Rectal smooth muscle tissue (tissue), 1 donor: ENCODE measurements at regions not wholly inside any gene's neighbourhood (a gene's known extent, or its start where the extent isn't known, plus 50 kb on each side); places are given as distances from the start of the nearest gene placed in this dataset.

Experiments used
- H3K27ac ChIP-seq: one replicate; pipeline ENCODE4 v1.7.0; 2013; ENCODE audit warnings: low read depth, low read length, inconsistent platforms
- H3K27me3 ChIP-seq: one replicate; pipeline ENCODE4 v1.7.0; 2013; ENCODE audit warnings: low read length; ENCODE audit not compliant: control insufficient read depth, insufficient read depth
- H3K36me3 ChIP-seq: one replicate; pipeline ENCODE4 v1.7.0; 2013; ENCODE audit warnings: low read length; ENCODE audit not compliant: control insufficient read depth, insufficient read depth
- H3K4me1 ChIP-seq: one replicate; pipeline ENCODE4 v1.7.0; 2013; ENCODE audit warnings: low read length; ENCODE audit not compliant: control insufficient read depth, insufficient read depth
- H3K4me3 ChIP-seq: one replicate; pipeline ENCODE4 v1.7.0; 2013; ENCODE audit warnings: low read length
- H3K9ac ChIP-seq: one replicate; pipeline ENCODE4 v1.7.0; 2013; ENCODE audit warnings: low read length

DNA sequence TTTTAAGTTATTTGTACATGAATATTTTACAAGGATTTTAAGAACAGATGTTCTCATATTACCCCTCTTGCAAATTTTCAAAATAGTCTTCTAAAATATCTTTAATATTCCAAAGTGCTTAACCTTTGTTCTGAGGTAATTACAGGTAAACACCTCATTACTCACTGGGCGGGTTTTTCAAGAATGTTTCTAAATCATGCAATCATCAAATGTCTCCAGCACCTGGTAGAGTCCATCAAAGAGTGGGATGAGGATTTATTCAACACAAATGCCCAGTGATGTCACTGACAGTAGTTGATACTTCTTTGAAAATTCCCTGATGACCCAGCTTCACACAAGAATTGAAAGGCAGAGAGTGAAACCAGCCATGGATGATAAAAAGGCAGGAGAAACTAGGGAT, 114.4 kb downstream of the SEC61B start:
- Histone ChIP-seq H3K27me3 (no peaks in the 10 kb centered on the region), H3K4me1 (no peaks in the 10 kb centered on the region), H3K4me3 (no peak overlapping the region), H3K9ac (no peak overlapping the region), H3K27ac (no peak overlapping the region), H3K36me3 (no peaks in the 10 kb centered on the region)

DNA sequence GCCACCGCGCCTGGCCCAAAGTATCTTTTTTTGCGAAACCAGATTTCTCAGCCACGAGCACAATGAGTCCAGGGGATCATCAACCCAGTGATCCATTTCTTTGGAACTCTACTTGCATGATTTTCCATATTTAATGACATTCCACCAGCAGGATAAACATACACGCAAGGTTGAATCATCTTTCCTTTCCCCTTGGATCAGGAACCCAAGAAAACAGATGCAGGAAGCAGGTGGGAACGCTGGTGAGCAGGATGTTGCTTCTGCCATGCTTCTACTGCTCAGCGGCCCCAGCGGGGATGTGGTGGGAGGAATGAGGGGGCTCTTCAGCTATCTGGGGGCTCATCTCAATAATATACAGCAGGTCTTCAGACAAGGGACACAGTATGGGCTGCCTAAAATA, 118.2 kb downstream of the SEC61B start:
- H3K36me3 ChIP-seq: no peaks in the 10 kb centered on the region
- H3K4me1 ChIP-seq: no peaks in the 10 kb centered on the region
- no peak overlapping the region for H3K27ac ChIP-seq
- H3K4me3 ChIP-seq: no peak overlapping the region
- no peaks in the 10 kb centered on the region for H3K27me3 ChIP-seq
- H3K9ac ChIP-seq: no peak overlapping the region

DNA sequence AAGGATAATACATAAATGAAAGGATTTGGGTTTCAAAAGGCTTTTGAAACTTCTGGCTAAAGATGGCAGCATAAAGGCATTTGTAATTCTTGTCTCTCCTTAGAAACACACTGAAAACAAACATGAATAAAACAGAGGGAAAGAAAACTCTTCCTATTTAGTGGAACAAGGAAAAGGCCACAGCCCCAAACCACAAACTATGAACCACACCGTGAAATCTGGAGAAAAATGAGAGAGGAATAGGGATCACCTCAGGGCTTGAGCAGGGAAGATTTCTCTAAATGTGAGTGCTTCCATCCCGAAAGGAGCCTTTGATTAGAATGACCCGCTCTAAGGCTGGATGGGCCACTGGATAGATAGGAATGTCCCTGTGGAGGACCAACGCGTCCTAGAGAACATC, 119.6 kb downstream of the SEC61B start:
- Histone ChIP-seq H3K4me3 (no peak overlapping the region), H3K36me3 (no peaks in the 10 kb centered on the region), H3K9ac (no peak overlapping the region), H3K27me3 (no peaks in the 10 kb centered on the region), H3K4me1 (no peaks in the 10 kb centered on the region), H3K27ac (no peak overlapping the region)

DNA sequence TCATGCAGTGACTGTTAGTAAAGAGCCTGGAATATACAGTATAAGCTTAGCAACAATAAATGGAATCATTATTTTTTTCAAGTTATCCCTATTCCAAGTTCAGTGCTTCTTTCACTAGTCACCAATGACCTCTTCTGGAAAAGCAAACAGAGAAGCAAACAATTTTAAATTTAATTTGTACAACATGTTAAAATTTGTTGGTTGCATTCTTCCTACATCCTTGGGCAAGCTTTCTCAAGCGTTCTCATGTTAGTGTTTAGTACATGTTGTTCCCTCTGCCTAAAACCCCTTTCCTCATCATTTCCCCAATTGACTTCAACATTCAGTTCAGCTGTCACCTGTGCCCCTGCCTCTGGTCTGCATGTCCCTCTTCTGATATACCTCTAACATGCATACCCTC, 123.4 kb downstream of the SEC61B start:
- H3K27me3 ChIP-seq: no peaks in the 10 kb centered on the region
- no peaks in the 10 kb centered on the region for H3K36me3 ChIP-seq
- no peak overlapping the region for H3K4me3 ChIP-seq
- H3K27ac ChIP-seq: no peak overlapping the region
- H3K4me1 ChIP-seq: no peaks in the 10 kb centered on the region
- no peak overlapping the region for H3K9ac ChIP-seq

DNA sequence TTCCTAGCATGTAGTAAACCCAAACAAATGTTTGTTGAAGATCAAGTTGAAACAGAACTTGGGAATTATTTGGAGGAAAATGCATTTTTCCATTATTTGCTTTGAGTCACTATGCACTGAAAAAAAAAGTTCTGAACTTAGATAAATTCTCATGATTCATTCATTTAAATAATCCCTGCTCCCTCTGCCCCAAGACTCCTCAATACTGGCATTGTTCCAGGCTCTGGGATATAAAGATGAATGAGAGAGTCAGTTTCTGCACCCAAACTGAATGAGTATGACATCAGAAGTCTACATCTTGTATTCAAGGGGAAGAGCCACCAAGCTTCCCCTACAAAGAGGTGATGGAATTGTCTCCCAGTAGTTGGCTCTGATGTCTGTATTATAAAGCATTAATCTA, 123.9 kb downstream of the SEC61B start:
- H3K4me1 ChIP-seq: no peaks in the 10 kb centered on the region
- no peaks in the 10 kb centered on the region for H3K36me3 ChIP-seq
- H3K9ac ChIP-seq: no peak overlapping the region
- no peak overlapping the region for H3K27ac ChIP-seq
- no peak overlapping the region for H3K4me3 ChIP-seq
- H3K27me3 ChIP-seq: no peaks in the 10 kb centered on the region

DNA sequence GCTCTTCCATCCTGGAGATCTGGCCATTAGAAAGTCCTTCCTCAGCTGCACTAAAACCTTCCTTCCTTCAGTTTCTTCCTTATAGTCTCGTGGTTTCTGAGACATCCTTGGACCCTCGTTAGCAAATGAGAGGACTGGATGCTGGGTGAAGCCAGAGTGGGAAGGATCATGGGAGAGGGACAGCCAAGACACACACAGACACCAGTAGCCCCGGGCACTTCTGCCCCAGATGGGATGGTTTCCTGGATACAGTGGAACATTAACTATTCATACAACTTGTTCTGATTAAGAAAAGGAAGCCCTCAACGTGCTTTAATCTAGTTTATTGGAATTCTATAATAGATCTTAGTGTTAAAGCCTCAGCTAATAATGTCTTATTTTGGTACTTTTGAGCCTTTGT, 125.5 kb downstream of the SEC61B start:
- no peaks in the 10 kb centered on the region for H3K4me1 ChIP-seq
- H3K9ac ChIP-seq: no peak overlapping the region
- no peaks in the 10 kb centered on the region for H3K27me3 ChIP-seq
- no peak overlapping the region for H3K4me3 ChIP-seq
- no peak overlapping the region for H3K27ac ChIP-seq
- no peaks in the 10 kb centered on the region for H3K36me3 ChIP-seq

DNA sequence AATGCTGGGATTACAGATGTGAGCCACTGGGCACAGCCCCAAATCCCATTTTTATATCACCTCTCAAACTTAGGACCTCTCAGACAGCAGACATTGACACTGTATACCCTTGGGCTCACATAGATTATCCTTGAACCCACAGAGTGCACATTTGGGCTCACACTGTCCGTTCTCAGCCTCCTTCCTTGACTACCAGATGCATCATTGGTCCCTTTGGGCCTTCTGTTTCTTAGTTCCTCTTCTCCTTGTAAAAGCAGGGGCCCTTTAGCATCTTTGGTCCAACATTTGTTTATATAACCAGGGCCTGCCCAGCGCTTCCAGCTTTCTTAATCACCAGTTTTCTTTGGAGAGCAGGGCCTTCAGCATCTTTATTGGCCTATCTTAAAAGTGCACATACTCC, 126.2 kb downstream of the SEC61B start:
- Histone ChIP-seq H3K4me1 (no peaks in the 10 kb centered on the region), H3K4me3 (no peak overlapping the region)

DNA sequence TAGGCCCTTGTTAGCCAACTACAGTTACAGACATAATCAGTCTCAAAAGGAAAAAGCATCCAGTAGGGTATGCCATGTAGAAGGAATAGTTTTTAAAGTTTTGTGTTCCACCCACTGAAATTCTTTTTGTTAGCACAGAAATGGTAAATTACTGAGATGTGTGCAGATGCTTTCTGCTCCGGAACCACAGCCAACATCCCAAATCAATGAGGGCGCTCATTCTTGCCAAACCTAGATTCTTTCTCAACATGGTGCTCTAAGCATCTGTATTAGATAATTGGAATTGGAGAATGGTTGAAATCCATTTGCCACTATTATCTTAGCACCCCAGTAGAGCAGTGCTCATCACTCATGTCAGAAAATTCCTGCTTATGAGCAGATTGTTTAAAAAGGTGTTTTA, 127.8 kb downstream of the SEC61B start:
- Histone ChIP-seq H3K27ac (no peak overlapping the region), H3K4me3 (no peak overlapping the region), H3K9ac (no peak overlapping the region), H3K27me3 (no peaks in the 10 kb centered on the region), H3K4me1 (no peaks in the 10 kb centered on the region), H3K36me3 (no peaks in the 10 kb centered on the region)

More for the DNA sequence above, 126.2 kb downstream of the SEC61B start:
- H3K36me3 ChIP-seq: no peaks in the 10 kb centered on the region
- H3K9ac ChIP-seq: no peak overlapping the region
- no peak overlapping the region for H3K27ac ChIP-seq
- H3K27me3 ChIP-seq: no peaks in the 10 kb centered on the region

DNA sequence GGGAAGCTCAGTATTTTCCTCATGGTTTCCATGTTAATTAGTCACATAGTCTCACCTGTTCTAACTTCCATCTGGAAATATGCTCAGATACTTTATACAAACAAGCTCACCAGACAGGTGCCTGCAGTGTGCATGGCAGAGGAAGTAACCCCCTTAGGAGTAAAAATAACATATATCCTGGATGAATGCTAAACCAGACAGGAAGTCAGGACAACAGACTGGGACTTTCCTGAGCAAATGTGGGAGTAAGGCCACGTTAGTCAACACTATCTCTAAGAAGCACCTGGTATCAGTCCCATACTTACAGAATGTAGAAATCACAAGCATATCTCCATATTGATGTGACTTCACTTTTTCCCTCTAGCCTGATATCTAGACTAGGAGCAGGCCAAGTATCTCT, 128.4 kb downstream of the SEC61B start:
- H3K36me3 ChIP-seq: no peaks in the 10 kb centered on the region
- no peak overlapping the region for H3K9ac ChIP-seq
- H3K27ac ChIP-seq: no peak overlapping the region
- no peak overlapping the region for H3K4me3 ChIP-seq
- no peaks in the 10 kb centered on the region for H3K4me1 ChIP-seq
- no peaks in the 10 kb centered on the region for H3K27me3 ChIP-seq

DNA sequence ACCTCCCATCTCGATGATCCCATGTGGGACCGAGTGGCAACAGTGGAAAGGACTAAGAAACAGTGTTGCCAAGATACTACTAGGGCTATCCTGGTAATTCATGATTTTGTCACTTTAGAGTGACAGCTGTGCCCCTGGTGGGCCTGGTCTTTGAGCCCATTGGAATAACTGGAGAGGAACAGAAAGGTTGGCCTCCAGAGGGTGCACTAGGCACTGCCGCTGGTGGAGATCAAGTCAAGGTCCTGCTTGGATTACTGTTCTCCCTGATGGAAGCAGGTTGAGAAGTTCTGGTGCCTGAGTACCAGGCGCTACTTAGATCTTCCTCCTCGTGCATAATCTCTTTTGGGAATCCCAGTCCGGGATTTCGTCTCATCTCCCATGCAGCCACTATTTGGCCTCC, 129.6 kb downstream of the SEC61B start:
- no peaks in the 10 kb centered on the region for H3K27me3 ChIP-seq

DNA sequence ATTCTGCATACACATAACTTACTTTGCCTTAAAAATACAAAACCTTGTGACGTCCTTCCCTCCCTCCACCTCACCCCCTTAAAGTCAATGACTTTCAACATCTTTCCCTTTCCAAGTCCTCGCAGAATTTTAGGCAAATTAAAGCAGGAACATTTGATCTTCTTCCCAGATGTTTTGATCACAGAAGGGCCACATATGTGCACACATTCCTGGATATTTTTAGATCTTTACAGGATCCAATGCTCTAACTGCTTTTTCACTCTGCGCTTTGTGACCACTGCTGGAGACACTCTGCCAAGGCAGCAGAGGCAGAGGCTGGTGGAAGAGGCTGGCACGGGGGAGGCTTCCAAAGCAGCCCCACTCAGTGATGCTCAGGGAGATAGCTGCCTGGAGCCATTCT, 130.7 kb downstream of the SEC61B start:
- no peak overlapping the region for H3K27ac ChIP-seq
- no peak overlapping the region for H3K4me3 ChIP-seq

More for the DNA sequence above, 129.6 kb downstream of the SEC61B start:
- H3K4me1 ChIP-seq: no peaks in the 10 kb centered on the region
- no peak overlapping the region for H3K4me3 ChIP-seq
- H3K36me3 ChIP-seq: no peaks in the 10 kb centered on the region
- no peak overlapping the region for H3K27ac ChIP-seq
- no peak overlapping the region for H3K9ac ChIP-seq

DNA sequence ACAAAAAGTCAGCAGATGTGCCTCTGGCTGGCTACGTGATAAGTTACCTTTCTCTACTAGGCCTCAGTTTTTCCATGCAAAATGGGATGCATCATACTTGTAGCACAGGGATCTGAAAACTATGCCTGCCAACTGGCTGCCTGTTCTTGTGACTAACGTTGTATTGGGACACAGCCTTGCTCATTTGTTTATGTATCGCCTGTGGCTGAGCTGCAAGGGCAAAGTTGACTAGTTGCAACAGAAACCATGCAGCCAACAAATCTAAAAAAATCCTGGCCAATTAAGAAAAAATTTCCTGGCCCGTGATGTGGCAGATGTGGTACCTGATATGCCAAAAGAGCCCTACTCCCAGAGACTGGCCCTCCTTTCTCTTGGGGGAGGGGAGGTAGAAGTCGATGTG, 131.3 kb downstream of the SEC61B start:
- no peaks in the 10 kb centered on the region for H3K4me1 ChIP-seq
- no peak overlapping the region for H3K9ac ChIP-seq
- no peaks in the 10 kb centered on the region for H3K27me3 ChIP-seq
- no peak overlapping the region for H3K4me3 ChIP-seq
- no peaks in the 10 kb centered on the region for H3K36me3 ChIP-seq
- H3K27ac ChIP-seq: no peak overlapping the region

More for the DNA sequence above, 130.7 kb downstream of the SEC61B start:
- no peak overlapping the region for H3K9ac ChIP-seq
- H3K27me3 ChIP-seq: no peaks in the 10 kb centered on the region
- H3K36me3 ChIP-seq: no peaks in the 10 kb centered on the region
- no peaks in the 10 kb centered on the region for H3K4me1 ChIP-seq

DNA sequence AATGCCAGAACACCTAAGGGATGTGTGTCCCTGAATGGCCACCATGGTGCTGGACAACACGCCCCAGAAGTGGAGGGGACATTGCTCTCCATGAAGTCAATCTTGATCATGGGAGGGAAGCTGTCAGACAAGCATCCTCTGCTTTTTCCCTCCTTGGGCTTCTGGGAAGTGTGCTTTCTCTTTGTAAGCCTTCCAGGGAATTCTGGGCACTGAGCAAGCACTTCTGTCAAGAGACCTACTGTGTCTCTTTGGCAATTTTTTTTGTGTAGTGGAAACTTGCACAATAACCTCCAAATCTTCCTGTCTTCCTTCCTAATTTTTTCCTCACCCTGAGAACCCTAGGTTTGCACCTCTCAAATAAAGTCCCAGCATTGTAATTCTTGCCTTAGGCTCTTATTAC, 132.0 kb downstream of the SEC61B start:
- no peak overlapping the region for H3K9ac ChIP-seq
- H3K27me3 ChIP-seq: no peaks in the 10 kb centered on the region
- no peaks in the 10 kb centered on the region for H3K4me1 ChIP-seq
- no peaks in the 10 kb centered on the region for H3K36me3 ChIP-seq
- no peak overlapping the region for H3K27ac ChIP-seq
- no peak overlapping the region for H3K4me3 ChIP-seq
